ENCODE measurements at regions not wholly inside any gene's neighbourhood (a gene's known extent, or its start where the extent isn't known, plus 50 kb on each side); places are given as distances from the start of the nearest gene placed in this dataset.

- H3K4me3 ChIP-seq (ENCODE audit: low read depth, low read length) = no peak overlapping the region
- DNase-seq (ENCODE audit: low read depth) = no peak
- TF ChIP-seq MYC (IDR thresholded peaks at IDR 0.05; ENCODE audit: low read depth, low read length) (no peak), CTCF (IDR thresholded peaks at IDR 0.05; ENCODE audit: low read depth, low read length) (no peak), POLR2A (IDR thresholded peaks at IDR 0.05; ENCODE audit: extremely low read depth, insufficient read length) (no peak)
- TF ChIP-seq, protein P1, sequence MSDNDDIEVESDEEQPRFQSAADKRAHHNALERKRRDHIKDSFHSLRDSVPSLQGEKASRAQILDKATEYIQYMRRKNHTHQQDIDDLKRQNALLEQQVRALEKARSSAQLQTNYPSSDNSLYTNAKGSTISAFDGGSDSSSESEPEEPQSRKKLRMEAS (IDR thresholded peaks at IDR 0.05; ENCODE audit: low read depth, low read length) = no peak
Measured at GRCh38 chr10:88186335-88186734, 322.9 kb downstream of the PTEN start.

GRCh38 chr10:88187472-88187871 lies 324.0 kb downstream of the PTEN start:
- TF ChIP-seq POLR2A (IDR thresholded peaks at IDR 0.05; ENCODE audit: extremely low read depth, insufficient read length) (no peak), MYC (IDR thresholded peaks at IDR 0.05; ENCODE audit: low read depth, low read length) (no peak), CTCF (IDR thresholded peaks at IDR 0.05; ENCODE audit: low read depth, low read length) (no peak)
- TF ChIP-seq, protein P1 (IDR thresholded peaks at IDR 0.05; ENCODE audit: low read depth, low read length) = no peak
- DNase-seq (ENCODE audit: low read depth) = peak; percentile 71
- no peak overlapping the region for H3K4me3 ChIP-seq (ENCODE audit: low read depth, low read length)

GRCh38 chr10:88190123-88190522 lies 326.7 kb downstream of the PTEN start:
- no peak overlapping the region for H3K4me3 ChIP-seq (ENCODE audit: low read depth, low read length)
- DNase-seq (ENCODE audit: low read depth) = no peak

DNA sequence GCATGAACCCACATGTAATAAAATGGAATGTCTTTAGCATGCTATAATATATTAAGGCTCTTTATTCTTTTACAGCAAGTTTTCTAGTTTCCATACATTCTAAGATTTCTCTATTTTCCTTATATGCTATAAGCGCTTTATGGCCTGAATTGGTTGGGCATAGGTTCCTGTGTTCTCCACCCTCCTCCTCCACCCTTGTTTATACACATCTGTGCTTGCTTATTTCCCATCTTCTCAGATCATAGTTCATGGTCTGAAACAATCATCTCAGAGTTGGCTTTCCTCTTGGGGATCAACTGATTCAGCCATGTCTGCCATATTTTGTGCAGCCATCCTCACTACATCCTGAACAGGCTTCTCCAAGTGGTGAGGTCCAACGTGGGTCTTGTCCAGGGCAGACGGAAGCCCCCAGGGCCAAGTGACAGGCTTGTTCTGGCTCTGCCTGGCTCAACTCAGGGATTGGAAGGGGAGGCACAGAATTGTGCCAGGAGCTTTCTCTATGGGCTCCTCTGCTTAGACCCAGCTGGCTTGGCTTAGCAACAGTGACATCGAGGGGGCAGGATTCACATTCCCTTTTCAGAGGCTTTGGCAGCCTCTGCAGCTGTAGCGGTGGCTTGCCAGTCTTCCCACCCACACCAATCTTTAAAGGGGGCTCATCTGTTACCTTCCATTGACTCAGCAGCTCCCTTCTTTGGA lies 327.3 kb downstream of the PTEN start:
- no peak overlapping the region for H3K4me3 ChIP-seq (ENCODE audit: low read depth, low read length)
- TF ChIP-seq, protein P1 (IDR thresholded peaks at IDR 0.05; ENCODE audit: low read depth, low read length) = no peak
- TF ChIP-seq MYC (IDR thresholded peaks at IDR 0.05; ENCODE audit: low read depth, low read length) = no peak
- TF ChIP-seq POLR2A (IDR thresholded peaks at IDR 0.05; ENCODE audit: extremely low read depth, insufficient read length) = no peak
- TF ChIP-seq CTCF (IDR thresholded peaks at IDR 0.05; ENCODE audit: low read depth, low read length) = no peak
- no peak for DNase-seq (ENCODE audit: low read depth)

More at GRCh38 chr10:88190123-88190522, 326.7 kb downstream of the PTEN start:
- TF ChIP-seq MYC (IDR thresholded peaks at IDR 0.05; ENCODE audit: low read depth, low read length) (no peak), POLR2A (IDR thresholded peaks at IDR 0.05; ENCODE audit: extremely low read depth, insufficient read length) (no peak), CTCF (IDR thresholded peaks at IDR 0.05; ENCODE audit: low read depth, low read length) (no peak)
- TF ChIP-seq, protein P1 (IDR thresholded peaks at IDR 0.05; ENCODE audit: low read depth, low read length) = no peak

GRCh38 chr10:88193018-88193417 lies 329.6 kb downstream of the PTEN start:
- DNase-seq (ENCODE audit: low read depth) = no peak
- no peak overlapping the region for H3K4me3 ChIP-seq (ENCODE audit: low read depth, low read length)
- TF ChIP-seq CTCF (IDR thresholded peaks at IDR 0.05; ENCODE audit: low read depth, low read length) (no peak), POLR2A (IDR thresholded peaks at IDR 0.05; ENCODE audit: extremely low read depth, insufficient read length) (no peak), MYC (IDR thresholded peaks at IDR 0.05; ENCODE audit: low read depth, low read length) (no peak)
- TF ChIP-seq, protein P1 (IDR thresholded peaks at IDR 0.05; ENCODE audit: low read depth, low read length) = no peak

Data from NB4 (cell line).